ENCODE measurements at regions not wholly inside any gene's neighbourhood (a gene's known extent, or its start where the extent isn't known, plus 50 kb on each side); places are given as distances from the start of the nearest gene placed in this dataset.

- TF ChIP-seq CTCF (conservative IDR thresholded peaks at IDR 0.05; ENCODE audit: low read depth, low read length) (no peak), EZH2 (IDR thresholded peaks at IDR 0.05; ENCODE audit: borderline replicate concordance, low read depth, low read length, poor library complexity, severe bottlenecking) (no peak)
Measured at GRCh38 chr5:136730426-136730825, 365.1 kb upstream of the TRPC7 start.

Measured in A673 (cell line).